ENCODE measurements at regions not wholly inside any gene's neighbourhood (a gene's known extent, or its start where the extent isn't known, plus 50 kb on each side); places are given as distances from the start of the nearest gene placed in this dataset.
"Not testable (repeated sequence)": the region's sequence is repeated elsewhere in the genome, so short reads cannot be mapped to it uniquely, and the experiment has no call there.

DNA sequence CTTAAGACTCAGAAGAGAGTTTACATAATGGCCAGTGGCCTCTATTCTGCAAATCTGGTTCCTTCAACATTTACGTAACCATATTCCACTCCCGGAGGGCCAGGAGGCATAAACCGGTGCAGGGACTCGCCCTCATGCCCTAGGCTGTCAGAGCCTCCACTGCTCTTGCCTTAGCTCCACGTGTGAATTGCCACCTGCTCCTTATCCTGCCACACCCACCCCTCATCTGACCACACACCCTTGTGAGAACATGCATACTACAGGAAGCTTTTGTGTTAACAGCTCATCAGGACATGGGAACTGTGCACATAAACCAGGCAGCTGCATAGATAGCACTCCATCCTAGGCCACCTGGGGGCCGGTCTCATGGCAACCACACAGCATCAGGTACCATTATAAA, 146.7 kb upstream of the PFKP start:
- DNase-seq (ENCODE audit: low spot score), result no peak

DNA sequence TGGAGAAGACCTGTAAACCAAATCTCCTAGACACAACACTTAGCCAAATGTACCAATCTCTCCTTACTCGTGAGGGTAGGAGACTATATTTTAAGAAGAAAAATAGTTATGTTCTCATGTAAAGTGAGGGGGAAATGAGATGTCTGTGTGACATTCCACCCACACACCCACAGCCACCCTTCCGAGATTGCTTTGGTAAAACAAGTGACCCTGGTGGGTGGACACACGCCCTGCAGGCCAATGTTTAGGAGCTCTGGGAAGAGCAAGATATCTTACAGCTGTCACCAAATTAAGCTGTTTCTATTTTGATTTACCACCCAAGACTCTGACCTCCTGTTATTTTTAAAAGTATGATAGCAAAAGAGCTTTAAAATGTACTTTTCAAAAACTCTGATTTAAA, 147.2 kb upstream of the PFKP start:
- DNase-seq (ENCODE audit: low spot score), result no peak

DNA sequence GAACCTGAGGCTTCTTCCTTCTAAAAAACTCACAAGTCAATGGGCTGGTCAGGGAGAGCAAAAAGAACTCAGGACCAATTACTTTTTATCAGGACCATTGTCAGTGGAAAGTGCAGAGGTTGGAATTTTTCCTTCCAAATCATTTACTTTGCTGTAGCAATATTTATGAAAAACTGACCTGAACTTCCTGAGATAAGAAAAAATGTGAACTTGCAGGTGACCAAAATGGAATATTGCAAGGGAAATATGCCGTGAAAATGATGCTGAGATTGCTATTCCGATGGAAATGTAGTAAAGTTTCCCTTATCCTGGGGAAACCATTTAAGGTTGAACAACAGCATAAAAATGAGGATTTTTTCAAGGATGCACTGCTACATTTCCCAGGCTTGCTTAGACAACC, 148.3 kb upstream of the PFKP start:
- DNase-seq (ENCODE audit: low spot score), result no peak

DNA sequence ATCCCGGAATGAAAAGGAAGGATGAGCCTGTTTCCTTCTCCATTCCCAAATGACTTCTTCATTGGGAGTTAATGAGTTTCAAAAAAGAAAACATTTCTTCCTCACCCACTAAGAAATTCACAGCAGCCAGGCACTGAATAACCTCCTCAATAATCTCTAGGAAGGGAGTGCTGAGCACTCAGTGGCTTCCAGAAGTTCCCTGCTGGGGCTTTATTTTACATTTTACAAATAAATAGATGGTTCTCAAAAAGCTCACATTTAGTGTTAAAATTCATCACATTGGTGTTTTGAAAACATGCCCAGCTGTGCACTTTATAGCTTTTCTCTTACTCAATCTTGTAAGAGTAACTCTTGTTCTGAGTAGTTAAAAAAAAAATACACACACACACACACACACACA, 148.9 kb upstream of the PFKP start:
- DNase-seq (ENCODE audit: low spot score), result no peak

DNA sequence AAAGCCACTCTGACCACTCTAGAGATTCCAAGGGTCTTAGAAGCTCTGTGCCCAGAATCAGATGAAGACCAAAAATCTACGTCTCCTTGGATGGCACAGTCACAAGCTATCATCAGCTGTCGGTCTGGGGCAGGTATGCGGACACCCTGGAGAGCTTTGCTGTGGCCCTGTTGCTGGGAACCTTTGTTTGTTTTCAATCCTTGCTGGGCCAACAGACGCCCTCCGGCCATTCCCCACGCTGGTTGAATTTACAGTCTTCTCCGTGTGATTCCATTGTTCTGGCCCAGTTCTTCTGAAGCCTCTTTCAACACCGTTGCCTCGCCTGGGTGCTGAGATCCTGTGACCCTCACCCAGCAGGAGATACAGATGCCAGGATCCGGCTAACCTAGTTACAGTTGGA, 149.4 kb upstream of the PFKP start:
- DNase-seq (ENCODE audit: low spot score), result no peak

DNA sequence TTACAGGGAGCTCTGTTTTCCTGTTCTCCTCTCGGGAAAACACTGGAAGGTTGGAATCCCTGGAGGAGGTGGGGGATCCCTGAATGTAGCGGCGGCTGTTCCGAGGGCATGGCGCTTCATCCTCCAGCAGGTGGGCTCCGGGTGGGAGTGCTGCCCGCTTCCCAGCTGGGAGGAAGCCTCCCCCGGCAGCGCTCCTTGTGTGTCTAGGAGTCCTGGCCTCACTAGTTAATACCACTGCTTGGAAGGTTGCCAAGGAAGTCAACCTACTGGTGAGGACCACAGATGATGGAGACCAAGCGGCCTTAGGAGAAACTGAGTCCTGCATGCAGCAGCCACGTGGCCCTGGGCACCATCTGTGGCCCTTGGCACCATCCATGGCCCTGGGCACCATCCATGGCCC, 151.9 kb upstream of the PFKP start:
- no peak for DNase-seq (ENCODE audit: low spot score)

DNA sequence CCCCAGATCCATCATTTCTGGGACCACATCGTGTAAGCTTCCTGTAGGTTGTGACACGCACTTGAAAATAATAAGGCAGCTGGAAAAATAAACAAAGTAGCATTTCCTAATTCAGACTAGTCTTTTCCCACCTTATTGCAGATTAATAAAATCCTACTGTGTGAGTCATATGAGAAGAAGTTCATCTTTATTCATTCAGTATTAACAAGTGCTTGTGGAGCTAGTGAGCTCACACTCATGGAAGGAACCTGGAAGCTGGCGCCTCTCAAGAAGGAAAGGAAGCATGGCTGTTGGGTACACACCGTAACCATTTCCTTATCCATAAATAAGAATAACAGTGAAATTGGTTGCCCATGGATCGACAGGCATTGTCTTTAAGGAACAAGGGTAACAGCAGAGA, 152.6 kb upstream of the PFKP start:
- no peak for DNase-seq (ENCODE audit: low spot score)

DNA sequence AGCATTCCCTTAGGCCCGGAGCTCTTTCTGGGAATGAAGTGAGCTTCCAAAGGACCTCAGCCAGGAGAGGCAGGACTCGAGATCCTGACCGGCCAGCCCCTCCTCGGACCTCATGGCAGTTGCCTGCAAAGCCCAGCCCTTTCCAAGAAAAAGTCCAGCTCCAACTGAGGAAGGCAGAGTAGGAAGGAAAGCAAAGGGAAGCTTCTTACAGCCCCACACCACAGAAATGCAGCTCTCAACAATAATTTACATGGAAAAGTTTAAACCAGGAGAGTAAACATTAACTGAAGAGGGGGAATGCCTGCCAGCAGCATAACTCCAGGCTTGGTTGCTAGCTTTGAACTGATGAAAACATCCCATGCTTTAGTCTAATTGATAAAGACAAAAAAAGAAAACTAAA, 153.9 kb upstream of the PFKP start:
- no peak for DNase-seq (ENCODE audit: low spot score)

DNA sequence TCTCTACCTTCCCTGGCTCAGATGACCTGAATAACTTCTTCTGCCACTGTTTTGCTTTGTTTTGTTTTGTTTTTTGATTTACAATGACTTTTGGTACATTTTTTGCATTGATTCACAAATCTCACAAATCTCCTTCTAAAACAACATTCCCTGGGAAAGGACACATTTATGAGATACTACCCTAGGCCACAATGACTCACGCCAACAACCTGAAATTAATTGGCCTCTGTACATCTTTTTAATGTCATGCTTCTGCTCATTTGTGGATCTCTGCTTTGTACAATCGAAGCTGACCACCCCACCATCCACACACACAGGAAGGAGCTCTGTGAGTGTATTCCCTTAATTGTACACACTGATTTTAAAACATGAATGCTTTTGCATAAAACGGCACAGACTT, 156.7 kb upstream of the PFKP start:
- no peak for DNase-seq (ENCODE audit: low spot score)

DNA sequence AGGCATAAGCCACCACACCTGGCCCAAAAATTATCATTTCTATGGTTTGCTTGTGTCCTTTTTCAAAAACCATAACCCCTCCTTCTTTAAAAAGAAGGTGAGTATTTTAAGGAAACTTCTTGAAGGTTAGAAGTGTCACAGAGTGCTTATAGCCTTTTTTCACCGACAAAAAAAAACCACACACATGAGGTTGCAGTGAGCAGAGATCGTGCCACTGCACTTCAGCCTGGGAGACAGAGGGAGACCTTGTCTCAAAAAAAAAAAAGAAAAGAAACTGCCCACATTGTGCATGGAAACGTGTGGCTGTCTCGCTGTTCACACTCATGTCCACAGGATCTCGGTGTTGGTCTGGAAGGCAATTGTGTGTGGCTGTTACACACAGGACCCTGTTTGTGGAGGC, 157.4 kb upstream of the PFKP start:
- DNase-seq (ENCODE audit: low spot score), result no peak

DNA sequence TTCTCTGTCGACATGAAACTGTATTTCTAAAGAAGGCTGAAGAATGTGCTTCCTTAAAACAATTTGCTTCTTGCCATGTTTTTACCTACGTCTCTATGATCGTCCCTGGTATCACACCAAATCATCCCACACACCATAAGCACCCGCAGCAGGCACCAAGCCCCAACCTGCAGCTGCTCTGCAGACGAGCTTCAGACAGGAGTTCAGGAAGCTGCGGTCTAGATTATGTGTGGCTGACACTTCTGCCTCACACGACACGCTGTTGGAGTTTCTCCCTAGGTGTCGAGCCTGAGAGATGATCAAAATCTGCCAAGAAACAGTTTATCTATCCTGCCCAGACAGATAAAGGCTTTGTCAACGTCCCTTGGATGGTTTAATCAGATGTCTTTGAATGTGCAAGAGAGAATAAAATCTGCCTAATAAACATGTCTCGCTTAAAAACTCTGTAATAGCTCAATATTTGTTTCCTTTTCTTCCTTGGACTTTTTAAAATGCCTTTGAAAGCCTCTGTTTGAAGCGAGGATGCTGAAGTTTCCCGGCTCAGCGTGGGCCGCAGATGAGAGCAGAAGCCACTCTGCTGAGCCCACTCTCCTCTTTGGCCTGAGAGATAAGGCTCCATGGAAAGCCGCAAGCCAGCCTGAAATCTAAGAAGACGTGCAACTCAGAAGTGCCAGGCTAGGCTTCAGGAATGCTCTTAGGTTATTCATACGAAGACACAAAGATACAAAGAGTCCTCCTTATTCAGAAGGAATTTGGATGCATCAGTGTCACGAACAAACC, 158.3 kb upstream of the PFKP start:
- no peak for DNase-seq (ENCODE audit: low spot score)

DNA sequence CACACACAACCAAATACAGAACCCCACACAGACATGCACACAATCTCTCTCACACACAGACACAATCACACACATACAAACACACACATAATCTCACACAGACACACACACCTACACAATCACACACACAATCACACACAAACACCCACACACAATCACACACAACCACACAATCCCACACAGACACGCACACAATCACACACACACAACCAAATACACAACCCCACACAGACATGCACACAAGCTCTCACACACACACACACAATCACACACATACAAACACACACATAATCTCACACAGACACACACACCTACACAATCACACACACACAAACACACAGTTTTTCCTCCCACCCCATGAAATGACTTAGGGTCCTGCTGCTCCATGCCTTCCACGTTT, 160.4 kb upstream of the PFKP start:
- DNase-seq (ENCODE audit: low spot score), result no peak

DNA sequence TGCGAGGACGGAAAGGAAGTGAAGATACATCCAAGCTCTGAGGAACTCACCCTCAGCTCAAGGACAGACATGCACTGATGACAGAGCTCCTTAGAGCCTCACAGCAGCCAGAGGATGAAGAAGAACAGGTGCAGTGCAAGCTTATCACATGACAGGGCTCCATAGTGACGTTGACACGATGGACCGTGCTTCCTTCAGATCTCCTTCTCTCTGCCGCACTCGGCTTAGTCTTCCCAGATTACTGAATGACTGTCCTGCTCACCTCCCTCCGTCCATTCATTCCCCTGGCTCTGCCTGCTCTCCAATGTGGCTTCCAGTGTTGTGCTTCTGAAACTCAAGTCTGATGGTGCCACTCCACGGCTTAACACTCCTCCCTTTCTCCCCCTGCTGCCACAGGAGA, 161.5 kb upstream of the PFKP start:
- DNase-seq (ENCODE audit: low spot score), result no peak

DNA sequence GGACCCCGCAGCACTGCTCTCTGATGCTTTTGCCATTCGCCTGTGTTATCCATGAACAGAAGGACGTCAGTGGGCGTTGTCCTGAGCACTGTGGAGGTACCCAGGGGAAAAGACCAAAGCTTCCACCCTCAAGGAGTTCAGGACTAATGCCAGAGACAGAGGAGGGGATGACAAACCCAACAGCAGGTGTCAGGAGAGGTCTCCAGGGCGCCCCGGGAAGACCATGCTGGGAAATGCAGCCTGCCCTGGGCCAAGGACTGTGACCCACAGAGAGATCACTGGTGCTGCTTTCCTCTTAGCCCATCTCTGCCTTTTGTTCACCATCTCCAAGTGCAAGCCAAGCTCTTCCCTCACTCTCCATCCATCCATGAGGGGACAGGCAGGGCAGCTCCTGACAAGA, 166.8 kb upstream of the PFKP start:
- no peak for DNase-seq (ENCODE audit: low spot score)

DNA sequence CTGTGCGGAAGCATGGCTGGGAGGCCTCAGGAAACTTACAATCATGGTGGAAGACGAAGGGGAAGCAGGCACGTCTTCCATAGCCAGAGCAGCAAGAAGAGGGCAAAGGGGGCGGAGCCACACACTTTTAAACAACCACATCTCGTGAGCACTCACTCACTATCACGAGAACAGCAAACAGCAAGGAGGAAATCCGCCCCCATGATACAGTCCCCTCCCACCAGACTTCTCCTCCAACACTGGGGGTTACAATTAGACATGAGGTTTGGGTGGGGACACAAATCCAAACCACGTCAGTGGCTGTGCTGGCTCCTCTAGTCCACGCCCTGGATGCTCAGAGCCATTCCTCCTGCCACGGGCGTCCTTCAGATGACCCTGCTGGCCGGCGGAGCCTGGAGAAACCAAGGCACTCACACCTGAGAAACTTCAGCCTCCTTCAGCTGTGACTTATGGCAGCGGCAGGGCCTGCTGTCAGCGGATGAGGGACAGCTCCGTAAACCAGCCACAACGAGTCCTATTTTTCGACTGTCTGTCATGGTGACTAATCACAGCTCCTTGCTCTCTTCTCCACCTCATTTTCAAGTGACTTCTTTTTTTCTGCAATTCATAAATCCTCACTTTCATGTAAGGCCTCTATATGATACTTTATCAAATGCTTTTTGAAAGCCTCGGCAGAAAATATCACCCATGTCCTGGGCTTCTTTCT, 167.9 kb upstream of the PFKP start:
- DNase-seq (ENCODE audit: low spot score), result no peak

DNA sequence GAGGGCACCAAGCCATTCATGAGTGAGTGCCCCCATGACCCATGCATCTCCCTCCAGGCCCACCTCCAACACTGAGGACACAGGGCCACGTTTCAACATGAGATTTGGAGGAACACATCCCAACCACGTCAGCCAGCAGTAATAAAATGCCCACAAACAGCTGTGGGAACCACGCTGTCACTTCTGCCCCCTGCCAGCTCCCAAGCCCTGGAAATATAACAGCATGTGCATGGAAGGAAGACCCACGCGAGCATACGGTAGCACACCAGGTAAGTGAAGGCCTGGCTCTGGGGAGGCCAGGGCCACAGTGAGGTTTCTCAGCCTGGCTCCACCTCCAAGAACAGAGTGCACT, 168.9 kb upstream of the PFKP start:
- DNase-seq (ENCODE audit: low spot score), result no peak

DNA sequence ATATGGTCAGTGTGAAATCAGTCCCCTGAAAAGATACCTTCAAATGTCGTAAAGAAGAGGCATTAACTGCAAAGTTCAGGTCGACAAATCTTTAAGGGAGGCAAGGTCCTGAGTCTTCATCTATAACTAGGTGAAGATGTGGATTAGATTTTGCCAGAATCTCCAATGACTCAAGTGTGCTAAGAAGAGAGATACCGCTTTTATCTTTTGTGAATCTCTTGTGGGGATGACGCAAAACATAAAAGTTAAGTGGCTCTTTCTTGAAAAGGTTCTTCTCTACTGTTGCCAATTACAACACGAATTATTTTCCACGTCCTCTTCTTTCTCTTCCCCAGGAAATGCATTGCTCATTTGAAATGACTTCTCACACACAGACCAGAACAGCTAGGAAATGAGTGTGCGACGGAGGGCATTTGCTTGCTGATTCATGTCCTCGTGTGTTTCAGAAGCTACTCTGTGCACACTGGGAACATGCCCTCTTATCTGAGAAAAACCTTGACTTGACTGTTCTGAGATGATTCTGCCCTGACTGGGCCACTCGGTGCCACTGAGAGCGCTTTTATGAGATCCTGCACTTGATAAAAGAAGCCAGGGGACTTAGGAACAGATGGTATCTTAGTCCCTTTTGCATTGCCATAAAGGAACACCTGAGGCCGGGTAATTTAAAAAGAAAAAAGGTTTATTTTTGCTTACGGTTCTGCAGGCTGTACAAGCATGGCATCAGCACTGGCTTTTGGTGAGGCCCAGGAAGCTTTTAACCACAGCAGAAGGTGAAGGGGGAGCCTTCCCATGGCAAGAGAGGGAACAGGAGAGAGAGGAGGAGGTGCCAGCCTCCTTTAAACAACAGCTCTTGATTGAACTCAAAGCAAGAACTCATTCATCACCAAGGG, 169.5 kb upstream of the PFKP start:
- DNase-seq (ENCODE audit: low spot score), result no peak

DNA sequence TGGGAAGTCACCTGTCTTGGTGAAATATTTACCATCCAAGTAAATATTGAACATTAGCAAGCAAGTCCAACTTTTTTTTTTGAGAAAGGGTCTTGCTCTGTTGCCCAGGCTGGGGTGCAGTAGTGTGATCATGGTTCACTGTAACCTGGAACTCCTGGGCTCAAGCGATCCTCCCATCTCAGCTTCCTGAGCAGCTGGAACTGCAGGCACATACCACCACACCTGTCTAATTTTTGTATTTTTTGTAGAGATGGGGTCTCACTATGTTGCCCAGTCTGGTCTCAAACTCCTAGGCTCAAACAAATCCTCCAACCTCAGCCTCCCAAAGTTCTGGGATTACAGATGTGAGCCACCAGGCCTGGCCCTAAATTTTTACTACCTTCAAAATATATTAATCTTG, 171.0 kb upstream of the PFKP start:
- DNase-seq (ENCODE audit: low spot score), result not testable (repeated sequence)

DNA sequence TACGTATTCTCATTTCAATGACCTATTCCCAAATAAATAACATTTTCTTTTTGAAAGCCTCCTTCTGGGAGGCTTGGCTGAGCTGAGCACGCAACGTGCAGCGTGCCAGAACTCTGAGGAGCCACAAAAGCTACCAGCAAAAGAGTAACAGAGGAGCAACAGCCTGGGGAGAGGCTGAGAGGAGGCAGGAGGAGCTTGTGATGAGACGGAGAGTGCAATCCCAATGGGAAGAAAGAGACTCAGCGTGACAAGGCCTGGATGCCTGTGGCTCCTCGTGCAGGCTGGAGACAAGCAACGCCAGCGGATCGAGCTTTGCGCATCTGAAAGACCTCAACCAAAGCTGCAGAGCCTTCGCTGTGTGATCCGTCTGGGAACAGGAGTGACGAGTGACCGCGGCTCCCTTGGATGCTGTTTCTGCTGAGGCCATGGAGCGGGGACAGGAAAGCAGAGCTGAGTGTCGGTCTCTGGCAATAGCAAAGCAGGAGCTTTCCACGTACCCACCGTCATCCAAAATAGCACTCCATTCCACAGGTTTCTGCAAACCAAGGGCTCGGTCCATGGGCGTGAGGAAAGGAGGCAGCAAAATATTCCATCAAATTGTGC, 171.7 kb upstream of the PFKP start:
- DNase-seq (ENCODE audit: low spot score), result no peak

DNA sequence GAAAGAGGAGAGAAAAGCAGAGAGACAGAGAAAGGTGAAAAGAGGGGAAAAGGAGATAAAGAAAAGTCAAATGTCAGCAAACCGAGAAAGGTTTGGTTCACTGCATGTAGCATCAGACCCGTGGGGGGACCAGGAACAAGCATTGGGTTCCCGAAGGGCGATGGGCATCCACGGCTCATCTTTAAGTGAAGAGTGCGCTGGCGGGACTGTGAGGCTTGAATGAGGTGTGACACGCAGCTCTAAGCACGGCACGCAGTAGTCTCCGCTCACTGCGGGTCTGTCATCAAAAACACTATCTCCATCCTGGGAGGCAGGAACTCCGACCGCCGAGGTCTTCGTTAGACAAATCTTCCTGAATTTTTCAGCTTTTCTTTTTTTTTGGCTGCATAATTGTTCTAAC, 173.4 kb upstream of the PFKP start:
- no peak for DNase-seq (ENCODE audit: low spot score)

DNA sequence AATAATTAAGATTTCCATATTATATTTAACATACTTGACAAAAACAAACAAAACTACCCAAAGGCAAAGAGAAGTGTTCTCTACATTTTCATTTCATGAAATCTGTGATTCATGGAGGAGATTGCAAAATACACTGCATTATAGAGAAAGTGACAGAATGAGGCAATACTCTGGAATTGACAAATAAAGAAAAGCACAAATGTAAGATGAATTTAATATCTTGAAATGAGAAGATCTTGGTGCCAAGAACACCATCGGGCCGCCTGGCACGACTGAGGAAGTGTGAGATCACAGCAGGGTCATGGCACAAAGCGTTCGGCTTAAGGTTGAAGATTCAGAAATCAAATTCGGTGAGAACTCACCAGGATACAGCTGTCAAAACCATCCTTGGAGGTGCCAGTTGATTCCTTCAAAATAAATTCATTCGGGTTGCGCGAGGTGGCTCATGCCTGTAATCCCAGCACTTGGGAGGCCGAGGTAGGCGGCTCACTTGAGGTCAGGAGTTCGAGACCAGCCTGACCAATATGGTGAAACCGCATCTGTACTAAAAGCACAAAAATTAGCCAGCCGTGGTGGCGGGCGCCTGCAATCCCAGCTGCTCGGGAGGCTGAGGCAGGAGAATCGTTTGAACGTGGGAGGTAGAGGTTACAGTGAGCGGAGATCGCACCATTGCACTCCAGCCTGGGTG, 174.0 kb upstream of the PFKP start:
- no peak for DNase-seq (ENCODE audit: low spot score)

DNA sequence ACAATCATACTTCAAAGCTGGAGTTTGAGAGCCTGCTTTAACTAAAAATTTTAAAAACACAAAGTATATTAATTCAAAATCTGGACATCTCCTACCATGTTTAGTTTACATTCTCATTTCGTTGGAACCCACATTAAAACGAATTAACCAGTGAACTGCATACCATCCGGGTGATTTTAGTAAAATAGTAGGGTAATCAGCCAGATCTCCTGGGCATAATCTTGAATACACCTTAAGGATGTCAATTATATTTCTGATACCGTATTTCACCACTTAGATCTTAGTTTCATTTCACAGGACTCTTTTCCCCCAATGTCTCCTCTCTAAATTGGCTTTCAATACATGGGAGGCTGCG, 175.6 kb upstream of the PFKP start:
- no peak for DNase-seq (ENCODE audit: low spot score)
